Loucy (cell line): ENCODE measurements at regions not wholly inside any gene's neighbourhood (a gene's known extent, or its start where the extent isn't known, plus 50 kb on each side); places are given as distances from the start of the nearest gene placed in this dataset.

Experiments used
- H2AFZ ChIP-seq: fragments of 200-600 bp; sonication (generic); 2 replicates; pipeline ENCODE4 v1.6.0; 2016; ENCODE audit warnings: antibody characterized with exemption, mild to moderate bottlenecking, low read length, moderate library complexity
- H3F3A ChIP-seq: fragments of 200-600 bp; 2 replicates; pipeline ENCODE4 v1.6.0; 2016; ENCODE audit warnings: antibody characterized with exemption, low read depth, mild to moderate bottlenecking
- H3K27me3 ChIP-seq: fragments of 200-600 bp; sonication (generic); 2 replicates; pipeline ENCODE4 v1.6.1; 2014; ENCODE audit warnings: low read length, mild to moderate bottlenecking; ENCODE audit not compliant: insufficient read depth, poor library complexity, severe bottlenecking
- H3K36me3 ChIP-seq: fragments of 200-600 bp; sonication (generic); 2 replicates; pipeline ENCODE4 v1.6.1; 2016; ENCODE audit warnings: low read length; ENCODE audit not compliant: insufficient read depth
- H3K4me1 ChIP-seq: fragments of 200-600 bp; sonication (generic); 2 replicates; pipeline ENCODE4 v1.5.1; 2014; ENCODE audit warnings: low read length, mild to moderate bottlenecking; ENCODE audit not compliant: insufficient read depth, poor library complexity, severe bottlenecking
- H3K4me2 ChIP-seq: fragments of 200-600 bp; sonication (generic); 2 replicates; pipeline ENCODE4 v1.6.0; 2014; ENCODE audit warnings: antibody characterized with exemption, low read length, low read depth, mild to moderate bottlenecking; ENCODE audit not compliant: poor library complexity, severe bottlenecking
- H3K4me3 ChIP-seq: fragments of 200-600 bp; sonication (generic); 2 replicates; pipeline ENCODE4 v1.5.1; 2014; ENCODE audit warnings: low read length, mild to moderate bottlenecking, mixed read lengths; ENCODE audit not compliant: poor library complexity, severe bottlenecking
- H3K79me2 ChIP-seq: fragments of 200-600 bp; sonication (generic); 2 replicates; pipeline ENCODE4 v1.6.1; 2014; ENCODE audit warnings: low read length; ENCODE audit not compliant: insufficient read depth
- H3K9ac ChIP-seq: fragments of 200-600 bp; sonication (generic); 2 replicates; pipeline ENCODE4 v1.6.0; 2014; ENCODE audit warnings: mild to moderate bottlenecking, low read depth, low read length, moderate library complexity; ENCODE audit not compliant: poor library complexity, severe bottlenecking
- H3K9me2 ChIP-seq: fragments of 200-600 bp; sonication (generic); replicated peaks from 2 replicates; pipeline ENCODE4 v1.6.1; 2016; ENCODE audit warnings: low read depth, low read length, mixed read lengths
- H3K9me3 ChIP-seq: fragments of 200-600 bp; sonication (generic); 2 replicates; pipeline ENCODE4 v1.6.1; 2014; ENCODE audit warnings: mild to moderate bottlenecking, antibody characterized with exemption, low read length, low read depth; ENCODE audit not compliant: insufficient read depth
- H4K20me1 ChIP-seq: fragments of 200-600 bp; sonication (generic); 2 replicates; pipeline ENCODE4 v1.6.0; 2014; ENCODE audit warnings: antibody characterized with exemption, low read length, mild to moderate bottlenecking; ENCODE audit not compliant: insufficient read depth, poor library complexity, severe bottlenecking
- EZH2phosphoT487 ChIP-seq: fragments of 200-600 bp; IDR thresholded peaks from 2 replicates; pipeline ENCODE4 v1.6.1; 2018; ENCODE audit warnings: antibody characterized with exemption, mild to moderate bottlenecking, moderate library complexity, borderline replicate concordance
- TF ChIP-seq, protein P1 (sequence below): fragments of 200-600 bp; sonication (generic); conservative IDR thresholded peaks from 2 replicates; pipeline ENCODE4 v1.5.1; 2014; ENCODE audit warnings: mild to moderate bottlenecking, antibody characterized with exemption, low read length

DNA sequence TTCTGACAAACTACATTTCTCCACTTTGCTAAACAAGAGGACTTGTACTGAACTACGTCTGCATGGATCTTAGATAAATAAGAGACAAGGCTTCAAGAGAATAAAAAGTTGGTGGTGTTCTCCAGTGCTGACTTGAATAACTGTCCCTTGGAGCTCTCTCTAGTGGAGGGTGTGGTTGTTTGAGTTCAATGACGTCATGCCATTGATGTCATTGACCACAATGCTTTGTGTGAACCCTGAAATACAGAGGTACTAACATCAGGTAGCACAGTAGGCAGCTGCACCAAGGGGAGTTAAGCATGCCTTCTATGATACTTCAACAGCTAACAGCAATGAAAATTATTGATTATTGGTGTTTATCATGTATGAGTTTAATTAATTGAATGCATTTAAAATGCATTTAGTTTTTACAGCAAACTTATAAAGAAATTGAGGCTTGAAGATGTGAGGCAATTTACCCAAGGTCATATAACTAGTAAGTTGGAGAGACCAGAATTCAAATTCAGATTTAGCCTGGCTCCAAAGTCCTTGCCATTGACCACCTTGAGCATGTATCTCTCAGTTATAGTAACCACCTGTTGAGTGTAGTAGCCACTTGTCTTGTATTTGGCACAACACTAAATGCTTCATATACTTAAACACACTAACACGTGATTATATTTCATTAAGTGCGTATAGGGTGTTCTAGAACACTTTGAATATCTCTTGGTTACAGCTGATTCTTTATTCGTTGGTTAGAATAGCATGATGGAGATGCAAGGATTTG is 126.0 kb upstream of the ANKRD28 start:
- no peaks in the 10 kb centered on the region for H3K9me3 ChIP-seq
- H3K9ac ChIP-seq = no peak overlapping the region
- no peaks in the 10 kb centered on the region for H3K4me1 ChIP-seq
- no peaks in the 10 kb centered on the region for H3K79me2 ChIP-seq
- no peak overlapping the region for H2AFZ ChIP-seq
- H3F3A ChIP-seq = no peaks in the 10 kb centered on the region
- no peak overlapping the region for H3K4me2 ChIP-seq
- H3K9me2 ChIP-seq = no peaks in the 10 kb centered on the region
- H4K20me1 ChIP-seq = no peaks in the 10 kb centered on the region
- H3K27me3 ChIP-seq = no peaks in the 10 kb centered on the region
- TF ChIP-seq EZH2phosphoT487 = no peak
- TF ChIP-seq, protein P1, sequence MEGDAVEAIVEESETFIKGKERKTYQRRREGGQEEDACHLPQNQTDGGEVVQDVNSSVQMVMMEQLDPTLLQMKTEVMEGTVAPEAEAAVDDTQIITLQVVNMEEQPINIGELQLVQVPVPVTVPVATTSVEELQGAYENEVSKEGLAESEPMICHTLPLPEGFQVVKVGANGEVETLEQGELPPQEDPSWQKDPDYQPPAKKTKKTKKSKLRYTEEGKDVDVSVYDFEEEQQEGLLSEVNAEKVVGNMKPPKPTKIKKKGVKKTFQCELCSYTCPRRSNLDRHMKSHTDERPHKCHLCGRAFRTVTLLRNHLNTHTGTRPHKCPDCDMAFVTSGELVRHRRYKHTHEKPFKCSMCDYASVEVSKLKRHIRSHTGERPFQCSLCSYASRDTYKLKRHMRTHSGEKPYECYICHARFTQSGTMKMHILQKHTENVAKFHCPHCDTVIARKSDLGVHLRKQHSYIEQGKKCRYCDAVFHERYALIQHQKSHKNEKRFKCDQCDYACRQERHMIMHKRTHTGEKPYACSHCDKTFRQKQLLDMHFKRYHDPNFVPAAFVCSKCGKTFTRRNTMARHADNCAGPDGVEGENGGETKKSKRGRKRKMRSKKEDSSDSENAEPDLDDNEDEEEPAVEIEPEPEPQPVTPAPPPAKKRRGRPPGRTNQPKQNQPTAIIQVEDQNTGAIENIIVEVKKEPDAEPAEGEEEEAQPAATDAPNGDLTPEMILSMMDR = no peak
- no peak overlapping the region for H3K4me3 ChIP-seq
- no peaks in the 10 kb centered on the region for H3K36me3 ChIP-seq

- TF ChIP-seq, protein P1 = no peak
- TF ChIP-seq EZH2phosphoT487 = no peak
- Histone ChIP-seq H3K79me2 (no peaks in the 10 kb centered on the region), H3K9ac (no peak overlapping the region)
Measured at GRCh38 chr3:15924914-15925313, 127.1 kb upstream of the ANKRD28 start.

GRCh38 chr3:15926871-15927270 is 129.1 kb upstream of the ANKRD28 start:
- H3K79me2 ChIP-seq = no peaks in the 10 kb centered on the region
- no peaks in the 10 kb centered on the region for H4K20me1 ChIP-seq
- H3K4me2 ChIP-seq = no peak overlapping the region
- no peak overlapping the region for H2AFZ ChIP-seq
- no peaks in the 10 kb centered on the region for H3K9me2 ChIP-seq
- no peaks in the 10 kb centered on the region for H3K9me3 ChIP-seq
- H3K9ac ChIP-seq = no peak overlapping the region
- no peaks in the 10 kb centered on the region for H3K4me1 ChIP-seq
- TF ChIP-seq, protein P1 = no peak
- TF ChIP-seq EZH2phosphoT487 = no peak
- peaks cover 9% of the 10 kb centered on the region for H3K27me3 ChIP-seq
- no peak overlapping the region for H3K4me3 ChIP-seq
- no peaks in the 10 kb centered on the region for H3F3A ChIP-seq
- no peaks in the 10 kb centered on the region for H3K36me3 ChIP-seq

More at GRCh38 chr3:15924914-15925313, 127.1 kb upstream of the ANKRD28 start:
- H4K20me1 ChIP-seq = no peaks in the 10 kb centered on the region
- no peaks in the 10 kb centered on the region for H3K9me2 ChIP-seq
- no peaks in the 10 kb centered on the region for H3K36me3 ChIP-seq
- no peak overlapping the region for H3K4me3 ChIP-seq
- H3K27me3 ChIP-seq = peaks cover 4% of the 10 kb centered on the region
- H3K4me2 ChIP-seq = no peak overlapping the region
- no peak overlapping the region for H2AFZ ChIP-seq
- no peaks in the 10 kb centered on the region for H3K4me1 ChIP-seq
- no peaks in the 10 kb centered on the region for H3K9me3 ChIP-seq
- H3F3A ChIP-seq = no peaks in the 10 kb centered on the region
